K562 (cell line): ENCODE measurements at regions not wholly inside any gene's neighbourhood (a gene's known extent, or its start where the extent isn't known, plus 50 kb on each side); places are given as distances from the start of the nearest gene placed in this dataset.

Experiments used
- ATAC-seq: fragments of 200-7000 bp; cut with Tn5 transposase; 3 replicates; pipeline ENCODE4 v1.9.1; 2020; ENCODE audit warnings: moderate library complexity
- BruUV-seq: library from RNA; stranded (reverse); fragments of 400-500 nt; replicated peaks from 2 replicates; lab custom pipeline; 2021; lab: Mats Ljungman, UMichigan
- CTCF ChIA-PET: fragments of 300-600 bp; formaldehyde crosslinking; extraction: SDS; loops from one replicate; lab custom pipeline; 2021; ENCODE audit warnings: low intra/inter-chr PET ratio; lab: Yijun Ruan, JAX
- POLR2A ChIA-PET: fragments of 300-600, 350-650 bp; sonication (Branson Sonifier 250); formaldehyde crosslinking; extraction: SDS; loops from one replicate; lab custom pipeline; 2021; ENCODE audit warnings: antibody characterized with exemption, inconsistent platforms; lab: Yijun Ruan, JAX
- DNase-seq, 4 experiments: peaks; one replicate each; pipeline versions ENCODE4 v3.0.0 to v3.0.0-alpha.2; 2011 to 2018; ENCODE audit warnings: low spot score in 3 of 4, mixed read lengths in 3 of 4; ENCODE audit errors: extremely low read depth in 1 of 4
- FAIRE-seq: peaks from 2 replicates; lab custom pipeline; 2011; peaks lifted over from hg19 to GRCh38; lab: Jason Lieb, UNC
- H2AFZ ChIP-seq: 2 replicates; pipeline ENCODE4 v1.6.0; 2011; ENCODE audit warnings: low read depth, low read length, control low read depth, inconsistent platforms
- H3K27ac ChIP-seq: fragments of 200-600 bp; 3 replicates; pipeline ENCODE4 v1.8.0; 2011; ENCODE audit warnings: low read depth, mild to moderate bottlenecking, control low read depth, inconsistent platforms, low read length, moderate library complexity, mixed read lengths; ENCODE audit errors: extremely low read depth
- H3K27me3 ChIP-seq, 2 experiments: fragments of 300-600 bp in 1 of 2; 2 replicates in 1 of 2; 3 replicates in 1 of 2; pipeline versions ENCODE4 v1.6.0 to v1.8.0; 2011; ENCODE audit warnings: inconsistent platforms in 2 of 2, low read length in 2 of 2, mild to moderate bottlenecking in 1 of 2, mixed read lengths in 1 of 2, moderate library complexity in 1 of 2; ENCODE audit not compliant: control insufficient read depth in 2 of 2, insufficient read depth in 2 of 2
- H3K36me3 ChIP-seq: fragments of 300-600 bp; 3 replicates; pipeline ENCODE4 v1.8.0; 2011; ENCODE audit warnings: mild to moderate bottlenecking, low read length, inconsistent platforms; ENCODE audit not compliant: control insufficient read depth, insufficient read depth
- H3K4me1 ChIP-seq, 2 experiments: fragments of 200-600 bp in 1 of 2; replicated peaks in 1 of 2; 2 replicates in 1 of 2; 3 replicates in 1 of 2; pipeline versions ENCODE4 v1.5.1 to v1.8.0; 2011; ENCODE audit warnings: inconsistent platforms in 2 of 2, low read length in 2 of 2, mild to moderate bottlenecking in 1 of 2, mixed read lengths in 1 of 2, moderate library complexity in 1 of 2; ENCODE audit not compliant: control insufficient read depth in 2 of 2, insufficient read depth in 2 of 2
- H3K4me2 ChIP-seq: 2 replicates; pipeline ENCODE4 v1.6.1; 2011; ENCODE audit warnings: low read length, control low read depth, inconsistent platforms, mixed read lengths; ENCODE audit not compliant: insufficient read depth
- H3K4me3 ChIP-seq: fragments of 200-600 bp; sonication (generic), shearing (Covaris generic); 2 replicates; pipeline ENCODE4 v1.5.1; 2016; ENCODE audit warnings: control low read depth, inconsistent platforms
- H3K79me2 ChIP-seq: fragments of 200-600 bp; 3 replicates; pipeline ENCODE4 v1.8.0; 2011; ENCODE audit warnings: low read length, inconsistent platforms; ENCODE audit not compliant: control insufficient read depth, insufficient read depth
- H3K9ac ChIP-seq, 2 experiments: 2 replicates each; pipeline versions ENCODE4 v1.6.0 to v1.6.1; 2011; ENCODE audit warnings: low read depth in 2 of 2, low read length in 2 of 2, control low read depth in 1 of 2, inconsistent platforms in 1 of 2, mild to moderate bottlenecking in 1 of 2, mixed read lengths in 1 of 2; ENCODE audit not compliant: insufficient read depth in 1 of 2
- H3K9me1 ChIP-seq: one replicate; pipeline ENCODE4 v1.6.0; 2011; ENCODE audit warnings: inconsistent platforms, mild to moderate bottlenecking, low read length, moderate library complexity; ENCODE audit not compliant: control insufficient read depth, insufficient read depth
- H3K9me3 ChIP-seq: replicated peaks from 2 replicates; pipeline ENCODE4 v1.5.1; 2011; ENCODE audit warnings: low read depth, low read length, inconsistent platforms; ENCODE audit not compliant: control insufficient read depth, insufficient read depth
- H4K20me1 ChIP-seq: replicated peaks from 2 replicates; pipeline ENCODE4 v1.6.1; 2011; ENCODE audit warnings: low read length, inconsistent platforms, mixed read lengths; ENCODE audit not compliant: control insufficient read depth, insufficient read depth
- BRD4 ChIP-seq: fragments of 200-600 bp; sonication (generic); IDR thresholded peaks from 2 replicates; pipeline ENCODE4 v1.6.1; 2017; ENCODE audit warnings: inconsistent platforms
- CCAR2 ChIP-seq: fragments of 200-400 bp; formaldehyde crosslinking; IDR thresholded peaks from 2 replicates; pipeline ENCODE4 v1.6.1; 2017; ENCODE audit warnings: mild to moderate bottlenecking, low read depth, low read length
- ETS2 ChIP-seq: IDR thresholded peaks from 2 replicates; pipeline ENCODE4 v1.6.1; 2016; ENCODE audit warnings: borderline replicate concordance, missing genetic modification characterization, mild to moderate bottlenecking, moderate library complexity, missing compliant biosample characterization; ENCODE audit not compliant: poor library complexity, severe bottlenecking
- FOXA3 ChIP-seq, 2 experiments: fragments of 450-650 bp in 1 of 2; sonication (generic) in 1 of 2; formaldehyde crosslinking; IDR thresholded peaks in 1 of 2; conservative IDR thresholded peaks in 1 of 2; 2 replicates each; pipeline versions ENCODE4 v1.4.0 to v1.8.0; 2020 to 2022; ENCODE audit warnings: mild to moderate bottlenecking in 2 of 2, missing genetic modification reagents in 1 of 2
- HNRNPK ChIP-seq: fragments of 200-400 bp; formaldehyde crosslinking; IDR thresholded peaks from one replicate; pipeline ENCODE4 v1.6.1; 2018; ENCODE audit warnings: mild to moderate bottlenecking, low read depth, low read length; ENCODE audit not compliant: poor library complexity, severe bottlenecking
- KHSRP ChIP-seq: fragments of 450-650 bp; IDR thresholded peaks from 2 replicates; pipeline ENCODE4 v1.6.1; 2017
- L3MBTL2 ChIP-seq: fragments of 450-650 bp; IDR thresholded peaks from 2 replicates; pipeline ENCODE4 v1.6.1; 2016; ENCODE audit warnings: mild to moderate bottlenecking, moderate library complexity
- MAFF ChIP-seq: IDR thresholded peaks from 2 replicates; pipeline ENCODE4 v1.6.1; 2012; ENCODE audit warnings: low read length, improper control_type of control experiment
- POLR2AphosphoS2 ChIP-seq: IDR thresholded peaks from 2 replicates; pipeline ENCODE4 v1.6.1; 2012; ENCODE audit warnings: low read length, improper control_type of control experiment
- PPARD ChIP-seq: fragments of 250-450 bp; sonication (Bioruptor Pico); IDR thresholded peaks from 2 replicates; pipeline ENCODE4 v1.8.0; 2022; ENCODE audit warnings: inconsistent platforms, mild to moderate bottlenecking, moderate library complexity
- SMAD3 ChIP-seq: fragments of 450-650 bp; formaldehyde crosslinking; conservative IDR thresholded peaks from 2 replicates; pipeline ENCODE4 v1.4.0; 2020; ENCODE audit warnings: mild to moderate bottlenecking
- SMARCA5 ChIP-seq: fragments of 450-650 bp; IDR thresholded peaks from 2 replicates; pipeline ENCODE4 v1.6.1; 2016
- SRSF3 ChIP-seq: fragments of 200-400 bp; formaldehyde crosslinking; IDR thresholded peaks from 2 replicates; pipeline ENCODE4 v1.6.1; 2016; ENCODE audit warnings: mild to moderate bottlenecking, low read length, moderate library complexity; ENCODE audit not compliant: insufficient read depth
- ZNF124 ChIP-seq: sonication (generic); formaldehyde crosslinking; IDR thresholded peaks from 2 replicates; pipeline ENCODE4 v1.8.1; 2022; ENCODE audit warnings: missing genetic modification reagents
- ZNF197 ChIP-seq: fragments of 200-800 bp; sonication (Bioruptor generic); IDR thresholded peaks from 2 replicates; pipeline ENCODE4 v1.6.1; 2016; ENCODE audit warnings: low read depth, missing genetic modification characterization, missing compliant biosample characterization
- ZNF212 ChIP-seq: fragments of 450-650 bp; formaldehyde crosslinking; IDR thresholded peaks from 2 replicates; pipeline ENCODE4 v1.4.0; 2020; ENCODE audit warnings: mild to moderate bottlenecking
- WGBS: fragments of 100-300 bp; shearing (Covaris generic); methylation state at CpG from one replicate; pipeline ENCODE4 v1.1.6; 2016; ENCODE audit warnings: low coverage, mixed read lengths; ENCODE audit not compliant: insufficient coverage; ENCODE audit errors: missing lambda C conversion rate; 5-methylcytosine and 5-hydroxymethylcytosine counted together
- in situ Hi-C: fragments of 300-500 bp; cut with MboI; formaldehyde crosslinking; loops from 4 replicates; pipeline ENCODE4 v1.15.0; 2018; ENCODE audit warnings: inconsistent platforms, mixed read lengths
- intact Hi-C: fragments of 100-400 bp; cut with micrococcal nuclease; formaldehyde crosslinking; loops from 2 replicates; pipeline ENCODE4 v1.14.2; 2022
- TF ChIP-seq, protein P1 (sequence below), 2 experiments: IDR thresholded peaks in 1 of 2; conservative IDR thresholded peaks in 1 of 2; 2 replicates each; pipeline ENCODE4 v1.6.1; 2016; ENCODE audit warnings: low read depth in 2 of 2, mild to moderate bottlenecking in 1 of 2, missing compliant biosample characterization in 1 of 2, missing genetic modification characterization in 1 of 2, moderate library complexity in 1 of 2

DNA sequence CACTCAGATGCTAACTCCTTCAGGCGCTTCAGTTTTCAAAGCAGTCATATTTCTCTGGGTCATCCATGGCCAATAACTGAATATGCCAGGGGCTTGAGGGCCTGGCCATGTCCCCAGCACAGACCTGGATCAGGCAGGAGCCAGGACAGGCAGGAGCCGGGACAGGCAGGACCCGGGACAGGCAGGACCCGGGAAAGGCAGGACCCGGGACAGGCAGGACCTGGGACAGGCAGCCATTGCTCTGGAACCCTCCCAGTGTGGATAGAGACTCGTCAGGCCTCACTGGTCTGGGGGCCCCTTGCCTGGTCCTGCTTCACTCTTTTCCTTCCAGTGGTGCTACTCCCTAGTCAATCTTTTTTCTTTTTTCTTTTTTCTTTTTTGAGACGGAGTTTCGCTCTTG is 117.5 kb upstream of the TEX51 start (continued):
- no peak for TF ChIP-seq ZNF212
- no peak for TF ChIP-seq POLR2AphosphoS2

GRCh38 chr2:126781806-126782205 is 116.9 kb upstream of the TEX51 start:
- ATAC-seq (no peak), FAIRE-seq (no peak), DNase-seq (no peak)
- Histone ChIP-seq H3K9me3 (no peaks in the 10 kb centered on the region), H3K4me2 (no peak overlapping the region), H3K27me3 (peaks cover 0 to 34% of the 10 kb centered on the region in 2 experiments; a peak in 2 of 5 replicates), H4K20me1 (no peaks in the 10 kb centered on the region; the same call in none of the 2 replicates), H2AFZ (no peak overlapping the region), H3K27ac (no peak overlapping the region), H3K36me3 (no peaks in the 10 kb centered on the region), H3K4me3 (no peak overlapping the region), H3K4me1 (peaks cover 4 to 13% of the 10 kb centered on the region in 2 experiments; a peak in 3 of 5 replicates), H3K9me1 (no peaks in the 10 kb centered on the region), H3K9ac (no peak overlapping the region), H3K79me2 (no peaks in the 10 kb centered on the region)
- in situ Hi-C loops = loop anchor here (25.0 kb wide), 1 partner anchor 520 kb away; no protein-coding TSS in a partner anchor
- ChIA-PET CTCF (no interaction called here), POLR2A (no interaction called here)
- 0% methylated on average over 5 of the region's 6 CpGs for WGBS
- intact Hi-C loops = no loop called here
- no peak for TF ChIP-seq SRSF3
- no peak for TF ChIP-seq HNRNPK
- TF ChIP-seq FOXA3 (CRISPR knock-in tag; conservative IDR thresholded peaks at IDR 0.05 in 1 of 2, IDR thresholded peaks at IDR 0.05 in 1 of 2) = no peak
- no peak for TF ChIP-seq CCAR2
- TF ChIP-seq BRD4 = no peak
- no peak for TF ChIP-seq ZNF197
- TF ChIP-seq ETS2 (tag) = no peak
- TF ChIP-seq SMAD3 (CRISPR knock-in tag) = no peak
- no peak for TF ChIP-seq PPARD
- no peak for TF ChIP-seq L3MBTL2
- TF ChIP-seq MAFF = no peak
- no peak for TF ChIP-seq SMARCA5
- TF ChIP-seq ZNF124 (CRISPR knock-in tag) = no peak
- TF ChIP-seq, protein P1, sequence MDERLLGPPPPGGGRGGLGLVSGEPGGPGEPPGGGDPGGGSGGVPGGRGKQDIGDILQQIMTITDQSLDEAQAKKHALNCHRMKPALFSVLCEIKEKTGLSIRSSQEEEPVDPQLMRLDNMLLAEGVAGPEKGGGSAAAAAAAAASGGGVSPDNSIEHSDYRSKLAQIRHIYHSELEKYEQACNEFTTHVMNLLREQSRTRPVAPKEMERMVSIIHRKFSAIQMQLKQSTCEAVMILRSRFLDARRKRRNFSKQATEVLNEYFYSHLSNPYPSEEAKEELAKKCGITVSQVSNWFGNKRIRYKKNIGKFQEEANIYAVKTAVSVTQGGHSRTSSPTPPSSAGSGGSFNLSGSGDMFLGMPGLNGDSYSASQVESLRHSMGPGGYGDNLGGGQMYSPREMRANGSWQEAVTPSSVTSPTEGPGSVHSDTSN (CRISPR knock-in tag; IDR thresholded peaks at IDR 0.05; ENCODE audit: low read depth) = no peak
- TF ChIP-seq, protein P1 (tag; conservative IDR thresholded peaks at IDR 0.05; ENCODE audit: low read depth) = no peak
- TF ChIP-seq KHSRP = no peak
- BruUV-seq = no TSS peak
